Common myeloid progenitor, CD34-positive (primary cell): ENCODE measurements at regions not wholly inside any gene's neighbourhood (a gene's known extent, or its start where the extent isn't known, plus 50 kb on each side); places are given as distances from the start of the nearest gene placed in this dataset.

Experiments
- CTCF ChIA-PET: fragments of 350-600 bp; sonication (Branson Sonifier 250); formaldehyde crosslinking; loops from one replicate; lab custom pipeline; 2021; ENCODE audit warnings: antibody characterized with exemption; lab: Charles Lee
- POLR2A ChIA-PET: fragments of 350-600 bp; sonication (Branson Sonifier 250); formaldehyde crosslinking; loops from one replicate; lab custom pipeline; 2021; ENCODE audit warnings: antibody characterized with exemption; lab: Charles Lee
- DNase-seq, 3 donors: peaks; one replicate each; pipeline versions ENCODE4 v3.0.0 to v3.0.0-alpha.2; 2013
- H3K27ac ChIP-seq, 2 experiments: 1 replicate in 1 of 2; 2 replicates in 1 of 2; pipeline ENCODE4 v1.7.0; 2013; ENCODE audit warnings: inconsistent platforms in 2 of 2, low read length in 2 of 2, mild to moderate bottlenecking in 2 of 2, low read depth in 1 of 2, moderate library complexity in 1 of 2; ENCODE audit not compliant: severe bottlenecking in 2 of 2, insufficient read depth in 1 of 2, poor library complexity in 1 of 2
- H3K27me3 ChIP-seq, 5 experiments: replicated peaks in 2 of 5; 1 replicate in 3 of 5; 2 replicates in 2 of 5; pipeline versions ENCODE4 v1.6.1 to v1.7.0; 2013; ENCODE audit warnings: low read length in 4 of 5, mild to moderate bottlenecking in 2 of 5, moderate library complexity in 2 of 5, inconsistent platforms in 1 of 5; ENCODE audit not compliant: insufficient read depth in 5 of 5, control insufficient read depth in 4 of 5
- H3K36me3 ChIP-seq, 4 experiments: 1 replicate in 2 of 4; 2 replicates in 2 of 4; pipeline versions ENCODE4 v1.6.1 to v1.7.0; 2013; ENCODE audit warnings: low read length in 3 of 4, control low read depth in 1 of 4, mild to moderate bottlenecking in 1 of 4; ENCODE audit not compliant: control insufficient read depth in 4 of 4, insufficient read depth in 4 of 4
- H3K4me1 ChIP-seq, 4 experiments: 1 replicate in 3 of 4; 2 replicates in 1 of 4; pipeline versions ENCODE4 v1.6.1 to v1.7.1; 2013; ENCODE audit warnings: low read length in 3 of 4, mild to moderate bottlenecking in 3 of 4, control low read depth in 1 of 4, inconsistent platforms in 1 of 4, moderate library complexity in 1 of 4; ENCODE audit not compliant: control insufficient read depth in 4 of 4, insufficient read depth in 4 of 4; ENCODE audit errors: control extremely low read depth in 1 of 4
- H3K4me3 ChIP-seq, 7 experiments: 1 replicate in 4 of 7; 2 replicates in 3 of 7; pipeline versions ENCODE4 v1.5.1 to v1.7.0; 2013; ENCODE audit warnings: mild to moderate bottlenecking in 7 of 7, low read length in 6 of 7, moderate library complexity in 6 of 7, inconsistent platforms in 2 of 7, low read depth in 2 of 7, control low read depth in 1 of 7; ENCODE audit not compliant: insufficient read depth in 4 of 7, control insufficient read depth in 1 of 7; ENCODE audit errors: extremely low read depth in 1 of 7
- H3K9me3 ChIP-seq, 5 experiments: 1 replicate in 4 of 5; 2 replicates in 1 of 5; pipeline versions ENCODE4 v1.6.1 to v1.7.1; 2013; ENCODE audit warnings: low read length in 4 of 5, mild to moderate bottlenecking in 2 of 5, inconsistent platforms in 1 of 5, low read depth in 1 of 5, moderate library complexity in 1 of 5; ENCODE audit not compliant: control insufficient read depth in 4 of 5, insufficient read depth in 2 of 5; ENCODE audit errors: control extremely low read depth in 1 of 5
- WGBS: methylation state at CpG from one replicate; pipeline ENCODE4 v1.1.5; 2013; ENCODE audit not compliant: insufficient coverage; 5-methylcytosine and 5-hydroxymethylcytosine counted together

- POLR2A ChIA-PET, result no interaction called here
- no peak overlapping the region for H3K27ac ChIP-seq
- DNase-seq, result no peak
- H3K9me3 ChIP-seq, result peaks cover 0 to 2% (median 0%) of the 10 kb centered on the region in 5 experiments
- H3K36me3 ChIP-seq, result no peaks in the 10 kb centered on the region
- no peak overlapping the region for H3K4me3 ChIP-seq
- WGBS, result 98% methylated on average over 16 of the region's 19 CpGs
- peaks cover 3 to 11% (median 8%) of the 10 kb centered on the region in 4 experiments for H3K4me1 ChIP-seq
- peaks cover 15 to 39% (median 35%) of the 10 kb centered on the region in 5 experiments for H3K27me3 ChIP-seq
- CTCF ChIA-PET, result no interaction called here
Observed at GRCh38 chr6:27098956-27099355, 148.5 kb upstream of the PRSS16 start.

GRCh38 chr6:27100921-27101320 lies 146.6 kb upstream of the PRSS16 start:
- H3K27me3 ChIP-seq, result peaks cover 8 to 34% (median 25%) of the 10 kb centered on the region in 5 experiments
- H3K36me3 ChIP-seq, result no peaks in the 10 kb centered on the region
- peaks cover 0 to 2% (median 0%) of the 10 kb centered on the region in 5 experiments for H3K9me3 ChIP-seq
- ChIA-PET POLR2A (no interaction called here), CTCF (no interaction called here)
- H3K4me3 ChIP-seq, result no peak overlapping the region
- no peak overlapping the region for H3K27ac ChIP-seq
- H3K4me1 ChIP-seq, result peaks cover 3 to 11% (median 8%) of the 10 kb centered on the region in 4 experiments
- no CpG with 5 or more reads among the region's 3 CpGs for WGBS
- no peak for DNase-seq

DNA sequence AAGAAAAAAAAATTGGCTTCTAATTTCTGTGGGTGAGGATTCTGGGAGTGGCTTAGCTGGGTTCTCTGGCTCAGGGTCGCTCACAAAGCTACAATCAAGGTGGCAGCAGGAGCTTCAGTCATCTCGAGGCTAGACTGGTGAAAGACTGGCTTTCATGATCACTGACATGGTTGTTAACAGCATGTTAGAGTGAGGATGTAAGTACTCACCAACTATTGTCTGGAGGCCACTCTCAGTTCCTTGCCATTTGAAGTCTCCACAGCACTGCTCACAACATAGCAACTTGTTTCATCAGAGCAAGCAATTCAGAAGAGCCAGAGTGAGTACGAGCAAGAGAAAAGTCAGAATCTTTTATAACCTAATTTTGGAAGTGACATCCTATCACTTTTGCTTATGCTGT lies 145.7 kb upstream of the PRSS16 start:
- ChIA-PET CTCF (no interaction called here), POLR2A (no interaction called here)
- Histone ChIP-seq H3K9me3 (peaks cover 0 to 2% (median 0%) of the 10 kb centered on the region in 5 experiments), H3K4me3 (no peak overlapping the region), H3K27me3 (peaks cover 2 to 26% (median 16%) of the 10 kb centered on the region in 5 experiments), H3K4me1 (peaks cover 0 to 5% (median 3%) of the 10 kb centered on the region in 4 experiments), H3K27ac (no peak overlapping the region), H3K36me3 (no peaks in the 10 kb centered on the region)
- DNase-seq, result no peak
- 100% methylated on average over 2 of the region's 3 CpGs for WGBS

DNA sequence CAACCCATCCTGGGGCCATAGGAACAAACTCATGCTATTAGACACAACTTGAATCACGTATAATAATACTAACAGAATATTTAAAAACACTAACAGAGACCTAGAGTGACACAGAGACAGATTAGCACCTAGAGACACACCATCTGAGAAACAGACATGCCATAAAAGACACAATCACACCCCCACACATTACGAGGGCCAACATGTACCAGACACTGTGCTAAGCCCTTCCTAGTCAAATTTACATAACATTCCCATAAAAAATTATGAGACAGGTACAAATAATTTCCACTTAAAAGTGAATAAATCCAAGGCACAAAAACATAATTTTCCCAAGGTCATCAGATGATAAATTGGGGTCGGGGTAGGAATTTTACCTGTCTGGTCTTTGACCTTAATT lies 141.1 kb upstream of the PRSS16 start:
- DNase-seq, result no peak
- 100% methylated on average over 2 of the region's 3 CpGs for WGBS
- no peak overlapping the region for H3K27ac ChIP-seq
- H3K27me3 ChIP-seq, result peaks cover 0 to 3% (median 2%) of the 10 kb centered on the region in 5 experiments
- ChIA-PET CTCF (no interaction called here), POLR2A (no interaction called here)
- peaks cover 0 to 1% (median 0%) of the 10 kb centered on the region in 5 experiments for H3K9me3 ChIP-seq
- no peaks in the 10 kb centered on the region for H3K4me1 ChIP-seq
- H3K36me3 ChIP-seq, result no peaks in the 10 kb centered on the region
- H3K4me3 ChIP-seq, result no peak overlapping the region

DNA sequence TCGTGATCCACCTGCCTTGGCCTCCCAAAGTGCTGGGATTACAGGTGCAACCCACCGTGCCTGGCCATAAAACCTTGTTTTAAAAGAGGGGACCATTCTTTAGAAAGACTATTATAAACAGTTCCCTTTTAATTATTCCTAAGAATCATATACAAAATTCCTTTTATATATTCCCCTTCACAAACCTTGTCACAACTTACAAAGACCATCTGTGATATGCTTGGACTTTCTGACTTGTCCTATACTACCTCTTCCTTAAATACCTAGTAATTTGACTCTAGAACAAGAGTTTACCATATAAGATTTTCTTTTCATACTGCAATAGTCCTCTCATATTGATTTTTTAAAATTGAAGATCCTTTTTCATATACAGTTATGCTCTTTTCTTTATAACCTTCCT lies 135.8 kb upstream of the PRSS16 start:
- Histone ChIP-seq H3K27me3 (peaks cover 0 to 3% (median 2%) of the 10 kb centered on the region in 5 experiments), H3K9me3 (peaks cover 2 to 9% (median 5%) of the 10 kb centered on the region in 5 experiments), H3K4me3 (no peak overlapping the region), H3K36me3 (no peaks in the 10 kb centered on the region), H3K4me1 (no peaks in the 10 kb centered on the region), H3K27ac (no peak overlapping the region)
- DNase-seq, result no peak
- ChIA-PET POLR2A (no interaction called here), CTCF (interaction anchor here (3.3 kb wide), 1 partner anchor 13 kb away, joined by 7 read pairs; no protein-coding TSS in a partner anchor)
- WGBS, result 69% methylated on average over 2 of the region's 2 CpGs

- WGBS, result 100% methylated on average over 1 of the region's 2 CpGs
- no peak for DNase-seq
- peaks cover 0 to 3% (median 2%) of the 10 kb centered on the region in 5 experiments for H3K27me3 ChIP-seq
- no peak overlapping the region for H3K4me3 ChIP-seq
- ChIA-PET POLR2A (no interaction called here), CTCF (no interaction called here)
- H3K9me3 ChIP-seq, result peaks cover 2 to 9% (median 5%) of the 10 kb centered on the region in 5 experiments
- H3K27ac ChIP-seq, result no peak overlapping the region
- no peaks in the 10 kb centered on the region for H3K4me1 ChIP-seq
- H3K36me3 ChIP-seq, result no peaks in the 10 kb centered on the region
Observed at GRCh38 chr6:27112974-27113373, 134.5 kb upstream of the PRSS16 start.

DNA sequence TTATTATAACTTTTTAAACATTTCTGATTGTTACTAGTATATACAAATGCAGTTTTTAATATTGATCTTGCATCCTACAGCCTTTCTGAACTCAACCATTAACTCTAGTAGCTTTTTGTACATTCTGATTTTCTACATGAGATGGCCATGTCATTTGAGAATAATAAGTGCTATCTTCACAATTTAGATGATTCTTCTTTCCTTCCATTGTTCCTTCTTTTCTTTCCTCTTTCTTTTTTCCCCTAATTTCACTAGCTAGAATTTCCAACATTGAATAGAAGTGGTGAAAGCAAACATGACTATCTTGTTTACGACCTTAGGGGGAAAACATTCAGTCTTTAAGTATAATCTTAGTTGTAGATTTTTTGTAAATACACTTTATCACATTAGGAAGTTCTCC lies 128.2 kb upstream of the PRSS16 start:
- H3K27me3 ChIP-seq, result peaks cover 0 to 3% (median 0%) of the 10 kb centered on the region in 5 experiments
- H3K36me3 ChIP-seq, result no peaks in the 10 kb centered on the region
- H3K9me3 ChIP-seq, result no peaks in the 10 kb centered on the region
- no peak overlapping the region for H3K4me3 ChIP-seq
- WGBS, result no CpG with 5 or more reads among the region's 1 CpG
- ChIA-PET POLR2A (no interaction called here), CTCF (interaction anchor here (0.6 to 1.4 kb wide), 3 partner anchors 28 to 524 kb away, joined by 3 read pairs; no protein-coding TSS in a partner anchor)
- no peak for DNase-seq
- H3K4me1 ChIP-seq, result no peaks in the 10 kb centered on the region
- no peak overlapping the region for H3K27ac ChIP-seq
